Liver (tissue), 7 donors: ENCODE measurements at regions not wholly inside any gene's neighbourhood (a gene's known extent, or its start where the extent isn't known, plus 50 kb on each side); places are given as distances from the start of the nearest gene placed in this dataset.

Experiments used
- DNase-seq: peaks from one replicate; pipeline ENCODE4 v3.0.0-alpha.2; 2017; ENCODE audit warnings: low spot score
- H3K27ac ChIP-seq, 2 donors: one replicate each; pipeline ENCODE4 v1.7.0; 2013; ENCODE audit warnings: inconsistent platforms in 2 of 2, low read length in 2 of 2, control low read depth in 1 of 2, low read depth in 1 of 2, mild to moderate bottlenecking in 1 of 2
- H3K27me3 ChIP-seq, 4 donors: one replicate each; pipeline versions ENCODE4 v1.6.1 to v1.7.0; 2013; ENCODE audit warnings: low read length in 3 of 4, inconsistent platforms in 1 of 4, mild to moderate bottlenecking in 1 of 4, moderate library complexity in 1 of 4; ENCODE audit not compliant: control insufficient read depth in 4 of 4, insufficient read depth in 4 of 4
- H3K36me3 ChIP-seq, 4 donors: one replicate each; pipeline versions ENCODE4 v1.6.1 to v1.7.0; 2013; ENCODE audit warnings: low read length in 3 of 4, mild to moderate bottlenecking in 3 of 4, low read depth in 1 of 4, moderate library complexity in 1 of 4; ENCODE audit not compliant: control insufficient read depth in 4 of 4, insufficient read depth in 3 of 4
- H3K4me1 ChIP-seq, 4 donors: one replicate each; pipeline versions ENCODE4 v1.6.1 to v1.7.0; 2013; ENCODE audit warnings: low read length in 3 of 4, mild to moderate bottlenecking in 3 of 4, moderate library complexity in 1 of 4; ENCODE audit not compliant: control insufficient read depth in 4 of 4, insufficient read depth in 4 of 4
- H3K4me3 ChIP-seq, 3 donors: one replicate each; pipeline versions ENCODE4 v1.6.1 to v1.7.0; 2013; ENCODE audit warnings: low read length in 3 of 3, control low read depth in 1 of 3, low read depth in 1 of 3, mild to moderate bottlenecking in 1 of 3
- H3K9ac ChIP-seq, 2 donors: one replicate each; pipeline ENCODE4 v1.7.0; 2013; ENCODE audit warnings: low read length in 2 of 2, mild to moderate bottlenecking in 2 of 2, moderate library complexity in 2 of 2, control low read depth in 1 of 2, low read depth in 1 of 2
- H3K9me3 ChIP-seq, 4 donors: one replicate each; pipeline versions ENCODE4 v1.6.1 to v1.7.0; 2013; ENCODE audit warnings: low read length in 3 of 4; ENCODE audit not compliant: control insufficient read depth in 4 of 4
- EGR1 ChIP-seq, 2 donors: IDR thresholded peaks; 2 replicates each; pipeline ENCODE4 v1.6.1; 2016 to 2018; ENCODE audit warnings: antibody characterized with exemption in 2 of 2, low read depth in 2 of 2
- FOXA2 ChIP-seq: IDR thresholded peaks from 2 replicates; pipeline ENCODE4 v1.6.1; 2016; ENCODE audit warnings: antibody characterized with exemption
- HNF4A ChIP-seq, 2 donors: conservative IDR thresholded peaks; 2 replicates each; pipeline ENCODE4 v1.6.1; 2016; ENCODE audit warnings: antibody characterized with exemption in 2 of 2, mild to moderate bottlenecking in 2 of 2
- HNF4G ChIP-seq: IDR thresholded peaks from 2 replicates; pipeline ENCODE4 v1.6.1; 2016; ENCODE audit warnings: antibody characterized with exemption
- JUND ChIP-seq, 2 donors: IDR thresholded peaks; 2 replicates each; pipeline ENCODE4 v1.6.1; 2016; ENCODE audit warnings: antibody characterized with exemption in 2 of 2
- RAD21 ChIP-seq, 2 donors: IDR thresholded peaks; 2 replicates each; pipeline ENCODE4 v1.6.1; 2016; ENCODE audit warnings: antibody characterized with exemption in 2 of 2, mild to moderate bottlenecking in 2 of 2
- RXRA ChIP-seq, 2 donors: IDR thresholded peaks; 2 replicates each; pipeline ENCODE4 v1.6.1; 2017 to 2018; ENCODE audit warnings: antibody characterized with exemption in 2 of 2, mild to moderate bottlenecking in 1 of 2
- YY1 ChIP-seq: IDR thresholded peaks from 2 replicates; pipeline ENCODE4 v1.6.1; 2016; ENCODE audit warnings: antibody characterized with exemption, mild to moderate bottlenecking
- ZBTB33 ChIP-seq: IDR thresholded peaks from 2 replicates; pipeline ENCODE4 v1.6.1; 2016; ENCODE audit warnings: antibody characterized with exemption
- WGBS: extraction: QIAGEN DNeasy Blood & Tissue Kit; methylation state at CpG from one replicate; pipeline ENCODE4 v1.1.7; 2013; 5-methylcytosine and 5-hydroxymethylcytosine counted together
- TF ChIP-seq, protein P1 (sequence below): IDR thresholded peaks from 2 replicates; pipeline ENCODE4 v1.6.1; 2016; ENCODE audit warnings: antibody characterized with exemption
- TF ChIP-seq, protein P2 (sequence below): IDR thresholded peaks from 2 replicates; pipeline ENCODE4 v1.6.1; 2016; ENCODE audit warnings: antibody characterized with exemption, mild to moderate bottlenecking
- donor health status: healthy.
- donor health status: healthy.
- donor health status: healthy.
- donor health status: healthy.

DNA sequence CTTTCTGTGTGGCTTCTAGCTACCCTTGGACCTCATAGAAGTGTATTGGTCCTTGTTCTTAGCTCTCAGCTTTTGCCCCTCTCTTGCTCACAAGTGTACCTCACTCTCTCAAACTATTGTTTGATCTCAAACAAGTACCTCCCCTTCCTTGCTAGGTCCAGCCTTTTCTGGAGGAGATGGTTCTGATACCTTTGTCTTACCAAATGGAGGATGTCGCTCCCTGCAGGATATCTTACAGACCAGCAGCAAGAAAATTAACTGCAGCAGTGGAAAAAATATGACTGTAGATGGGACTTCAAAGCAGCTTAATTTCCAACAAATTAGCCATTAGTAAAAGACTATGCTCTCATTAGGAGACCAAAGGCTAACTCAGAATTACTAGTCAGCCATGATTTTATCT, 388.1 kb upstream of the ROBO2 start:
- Histone ChIP-seq H3K4me1 (no peaks in the 10 kb centered on the region), H3K4me3 (no peak overlapping the region), H3K9me3 (no peaks in the 10 kb centered on the region), H3K36me3 (no peaks in the 10 kb centered on the region), H3K27me3 (no peaks in the 10 kb centered on the region), H3K27ac (no peak overlapping the region), H3K9ac (no peak overlapping the region)
- 83% methylated on average over 1 of the region's 1 CpG for WGBS
- TF ChIP-seq HNF4A (conservative IDR thresholded peaks at IDR 0.05): no peak
- TF ChIP-seq, protein P1, sequence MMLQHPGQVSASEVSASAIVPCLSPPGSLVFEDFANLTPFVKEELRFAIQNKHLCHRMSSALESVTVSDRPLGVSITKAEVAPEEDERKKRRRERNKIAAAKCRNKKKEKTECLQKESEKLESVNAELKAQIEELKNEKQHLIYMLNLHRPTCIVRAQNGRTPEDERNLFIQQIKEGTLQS: no peak
- TF ChIP-seq EGR1 (IDR thresholded peaks at IDR 0.05; ENCODE audit: low read depth in 2 of 2): no peak
- TF ChIP-seq RXRA (IDR thresholded peaks at IDR 0.05): no peak
- TF ChIP-seq FOXA2: no peak
- no peak for TF ChIP-seq YY1
- DNase-seq: no peak

GRCh38 chr3:76652524-76652923, 387.4 kb upstream of the ROBO2 start:
- WGBS: 71% methylated on average over 1 of the region's 1 CpG
- no peaks in the 10 kb centered on the region for H3K4me1 ChIP-seq
- TF ChIP-seq, protein P1: no peak
- TF ChIP-seq EGR1 (IDR thresholded peaks at IDR 0.05; ENCODE audit: low read depth in 2 of 2) (no peak), RAD21 (IDR thresholded peaks at IDR 0.05) (no peak)
- TF ChIP-seq, protein P2, sequence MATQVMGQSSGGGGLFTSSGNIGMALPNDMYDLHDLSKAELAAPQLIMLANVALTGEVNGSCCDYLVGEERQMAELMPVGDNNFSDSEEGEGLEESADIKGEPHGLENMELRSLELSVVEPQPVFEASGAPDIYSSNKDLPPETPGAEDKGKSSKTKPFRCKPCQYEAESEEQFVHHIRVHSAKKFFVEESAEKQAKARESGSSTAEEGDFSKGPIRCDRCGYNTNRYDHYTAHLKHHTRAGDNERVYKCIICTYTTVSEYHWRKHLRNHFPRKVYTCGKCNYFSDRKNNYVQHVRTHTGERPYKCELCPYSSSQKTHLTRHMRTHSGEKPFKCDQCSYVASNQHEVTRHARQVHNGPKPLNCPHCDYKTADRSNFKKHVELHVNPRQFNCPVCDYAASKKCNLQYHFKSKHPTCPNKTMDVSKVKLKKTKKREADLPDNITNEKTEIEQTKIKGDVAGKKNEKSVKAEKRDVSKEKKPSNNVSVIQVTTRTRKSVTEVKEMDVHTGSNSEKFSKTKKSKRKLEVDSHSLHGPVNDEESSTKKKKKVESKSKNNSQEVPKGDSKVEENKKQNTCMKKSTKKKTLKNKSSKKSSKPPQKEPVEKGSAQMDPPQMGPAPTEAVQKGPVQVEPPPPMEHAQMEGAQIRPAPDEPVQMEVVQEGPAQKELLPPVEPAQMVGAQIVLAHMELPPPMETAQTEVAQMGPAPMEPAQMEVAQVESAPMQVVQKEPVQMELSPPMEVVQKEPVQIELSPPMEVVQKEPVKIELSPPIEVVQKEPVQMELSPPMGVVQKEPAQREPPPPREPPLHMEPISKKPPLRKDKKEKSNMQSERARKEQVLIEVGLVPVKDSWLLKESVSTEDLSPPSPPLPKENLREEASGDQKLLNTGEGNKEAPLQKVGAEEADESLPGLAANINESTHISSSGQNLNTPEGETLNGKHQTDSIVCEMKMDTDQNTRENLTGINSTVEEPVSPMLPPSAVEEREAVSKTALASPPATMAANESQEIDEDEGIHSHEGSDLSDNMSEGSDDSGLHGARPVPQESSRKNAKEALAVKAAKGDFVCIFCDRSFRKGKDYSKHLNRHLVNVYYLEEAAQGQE: no peak
- no peak overlapping the region for H3K27ac ChIP-seq
- no peak overlapping the region for H3K9ac ChIP-seq
- H3K9me3 ChIP-seq: no peaks in the 10 kb centered on the region
- H3K27me3 ChIP-seq: no peaks in the 10 kb centered on the region
- no peak for DNase-seq
- H3K36me3 ChIP-seq: no peaks in the 10 kb centered on the region
- no peak overlapping the region for H3K4me3 ChIP-seq

DNA sequence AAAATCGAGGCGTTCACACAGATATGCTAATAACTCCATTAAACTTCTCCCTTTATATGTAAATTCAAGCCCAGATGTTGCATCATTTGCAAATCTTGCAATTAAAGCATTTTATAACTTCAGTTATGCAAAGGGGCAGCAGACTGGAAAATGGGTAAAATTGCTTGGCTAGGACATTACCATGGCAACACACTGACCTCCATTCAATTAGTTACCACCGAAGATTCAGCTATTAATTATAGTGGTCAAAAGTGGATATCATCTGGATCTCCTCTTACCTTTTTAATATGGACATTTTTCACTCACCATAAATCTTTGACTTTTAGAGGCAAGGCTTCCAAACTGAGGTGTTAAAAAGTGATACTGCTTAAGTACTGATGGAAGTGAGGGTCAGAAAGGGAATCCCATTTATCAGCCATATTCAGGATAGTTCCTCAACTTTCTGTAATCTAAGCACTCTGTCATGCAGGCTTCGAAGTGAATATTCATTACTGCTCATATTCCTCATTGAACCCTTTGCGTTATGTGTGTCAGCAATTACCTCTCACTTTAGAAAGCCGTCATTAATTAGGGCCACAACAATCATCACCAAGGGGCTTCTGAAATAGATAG, 386.2 kb upstream of the ROBO2 start:
- WGBS: 87% methylated on average over 6 of the region's 6 CpGs
- TF ChIP-seq JUND (IDR thresholded peaks at IDR 0.05): no peak
- TF ChIP-seq EGR1 (IDR thresholded peaks at IDR 0.05; ENCODE audit: low read depth in 2 of 2): no peak
- TF ChIP-seq HNF4G: no peak
- TF ChIP-seq HNF4A (conservative IDR thresholded peaks at IDR 0.05): no peak
- no peak for TF ChIP-seq ZBTB33
- no peaks in the 10 kb centered on the region for H3K36me3 ChIP-seq
- no peak overlapping the region for H3K27ac ChIP-seq
- H3K27me3 ChIP-seq: no peaks in the 10 kb centered on the region
- H3K9ac ChIP-seq: no peak overlapping the region
- no peak for DNase-seq
- H3K9me3 ChIP-seq: no peaks in the 10 kb centered on the region
- H3K4me1 ChIP-seq: no peaks in the 10 kb centered on the region
- no peak overlapping the region for H3K4me3 ChIP-seq
